NOMO-1 (cell line): ENCODE measurements at regions not wholly inside any gene's neighbourhood (a gene's known extent, or its start where the extent isn't known, plus 50 kb on each side); places are given as distances from the start of the nearest gene placed in this dataset.

Experiments used
- DNase-seq, 2 experiments: peaks; one replicate each; lab custom pipeline; 2025; ENCODE audit not compliant: unreplicated experiment in 2 of 2; lab: John Stamatoyannopoulos, UW

DNA sequence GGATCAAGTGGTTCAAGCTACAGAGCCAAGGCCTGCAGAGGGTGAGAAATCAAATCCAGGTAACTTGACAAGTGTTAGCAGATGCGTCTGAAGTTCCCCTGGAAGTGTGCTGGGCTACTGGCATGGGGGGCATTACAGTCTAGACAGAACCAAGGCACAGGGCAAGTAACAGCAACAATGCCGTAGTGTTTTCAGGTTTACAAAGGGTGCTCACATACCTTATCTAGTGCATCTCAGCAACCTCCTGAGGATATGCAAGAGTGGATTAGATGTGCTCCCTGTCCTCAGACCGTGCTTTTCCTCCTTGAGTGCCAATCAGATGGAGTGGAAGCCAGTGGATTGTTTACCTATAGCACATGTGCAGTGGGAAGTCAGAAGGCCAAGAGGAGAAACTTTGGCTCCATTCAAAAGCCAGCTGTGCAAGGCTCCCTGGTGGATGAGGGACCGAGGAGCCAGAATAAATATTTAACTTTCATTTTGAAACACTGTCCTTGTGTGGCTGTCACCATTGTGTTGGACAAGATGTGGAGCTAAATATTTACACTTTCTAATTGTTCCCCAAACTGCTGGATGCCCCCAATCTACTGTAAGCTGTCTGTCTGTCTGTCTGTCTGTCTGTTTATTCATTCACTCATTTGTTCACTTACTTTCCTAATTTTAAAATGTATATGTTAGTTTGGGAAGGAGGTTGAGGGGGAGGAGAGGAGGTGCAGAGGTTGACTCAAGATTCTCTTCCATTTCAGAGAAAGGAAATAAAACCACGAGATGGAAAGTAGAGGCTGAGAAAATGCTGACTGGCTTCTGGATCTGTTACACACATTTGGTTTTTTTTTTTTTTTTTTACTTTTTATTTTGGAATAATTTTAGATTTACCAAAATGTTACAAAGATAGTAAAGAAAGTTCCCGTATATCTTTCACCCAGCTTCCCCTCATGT, 184.0 kb upstream of the PARP11 start:
- DNase-seq, result no peak

DNA sequence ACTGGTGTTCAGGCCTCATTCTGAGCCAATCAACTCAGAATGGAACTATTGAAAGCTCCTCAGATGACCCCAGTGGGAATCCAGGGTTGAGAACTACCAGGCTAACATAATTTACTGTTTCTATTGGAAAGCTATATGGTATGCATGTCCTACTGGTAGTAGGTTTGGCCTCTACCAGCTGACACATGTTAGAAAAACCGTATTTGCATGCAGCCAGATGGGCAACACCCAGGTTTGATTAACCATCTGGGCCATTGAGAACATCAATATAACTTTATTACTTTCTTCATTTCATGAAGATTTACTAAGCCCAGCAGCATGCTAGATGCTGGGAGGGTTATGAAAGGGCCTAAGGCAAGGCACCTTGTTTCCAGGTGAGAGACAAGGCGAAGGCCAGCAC, 181.4 kb upstream of the PARP11 start:
- no peak for DNase-seq

DNA sequence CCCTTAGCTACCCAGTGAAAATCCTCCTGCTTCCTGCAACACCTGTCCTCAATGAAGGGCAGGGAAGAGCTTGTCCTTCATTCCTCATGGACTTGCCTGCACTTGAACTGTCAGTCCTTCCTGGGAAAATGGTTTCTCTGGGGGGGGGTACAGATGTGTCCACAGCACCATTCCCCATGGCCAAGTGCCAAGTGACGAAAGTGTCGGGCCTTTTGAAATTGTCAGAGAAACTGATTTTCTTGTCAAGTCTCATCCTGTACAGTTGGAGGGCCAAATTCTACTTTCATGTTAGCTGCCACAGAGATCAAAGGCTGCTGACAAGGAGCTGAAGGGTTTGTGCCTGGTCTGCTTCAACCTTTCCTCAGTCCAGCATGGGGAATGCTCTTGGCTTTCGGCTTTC, 179.5 kb upstream of the PARP11 start:
- no peak for DNase-seq

DNA sequence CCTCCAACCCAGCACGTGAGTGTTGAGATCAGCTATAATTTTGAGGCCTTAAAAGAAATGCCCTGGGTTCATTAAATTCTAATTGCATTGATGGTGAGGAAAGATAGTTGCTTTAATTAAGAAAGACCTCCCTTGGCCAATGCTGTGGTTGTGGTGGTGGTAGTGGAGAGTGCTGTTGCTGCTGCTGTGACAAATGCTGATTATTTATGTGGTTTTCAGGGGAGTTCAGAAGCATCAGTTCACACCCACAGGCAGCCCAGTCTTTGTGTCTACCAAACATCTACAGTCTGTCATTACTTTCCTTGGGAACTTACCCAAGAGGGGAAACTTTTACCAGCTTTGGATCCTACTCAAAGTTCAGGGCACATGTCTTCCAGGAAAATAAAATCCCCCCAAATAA, 178.4 kb upstream of the PARP11 start:
- DNase-seq, result no peak

DNA sequence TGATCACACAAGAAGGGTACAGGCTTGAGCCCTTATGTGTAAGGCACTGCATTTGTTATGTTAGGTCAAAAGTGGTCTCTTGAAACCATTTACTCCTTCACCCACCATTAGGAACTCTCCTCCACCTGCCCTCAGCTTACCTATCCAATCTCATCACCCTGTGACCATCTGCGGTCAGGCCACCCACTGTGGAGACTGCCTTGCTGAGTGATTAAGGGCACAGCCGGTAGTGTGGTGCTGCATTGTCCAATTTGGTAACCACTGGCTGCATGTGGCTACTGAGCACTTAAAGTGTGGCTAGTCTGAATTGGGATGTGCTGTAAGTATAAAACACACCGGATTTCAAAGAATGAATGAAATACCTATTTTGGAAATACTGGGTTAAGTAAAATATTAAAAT, 177.1 kb upstream of the PARP11 start:
- DNase-seq, result no peak

DNA sequence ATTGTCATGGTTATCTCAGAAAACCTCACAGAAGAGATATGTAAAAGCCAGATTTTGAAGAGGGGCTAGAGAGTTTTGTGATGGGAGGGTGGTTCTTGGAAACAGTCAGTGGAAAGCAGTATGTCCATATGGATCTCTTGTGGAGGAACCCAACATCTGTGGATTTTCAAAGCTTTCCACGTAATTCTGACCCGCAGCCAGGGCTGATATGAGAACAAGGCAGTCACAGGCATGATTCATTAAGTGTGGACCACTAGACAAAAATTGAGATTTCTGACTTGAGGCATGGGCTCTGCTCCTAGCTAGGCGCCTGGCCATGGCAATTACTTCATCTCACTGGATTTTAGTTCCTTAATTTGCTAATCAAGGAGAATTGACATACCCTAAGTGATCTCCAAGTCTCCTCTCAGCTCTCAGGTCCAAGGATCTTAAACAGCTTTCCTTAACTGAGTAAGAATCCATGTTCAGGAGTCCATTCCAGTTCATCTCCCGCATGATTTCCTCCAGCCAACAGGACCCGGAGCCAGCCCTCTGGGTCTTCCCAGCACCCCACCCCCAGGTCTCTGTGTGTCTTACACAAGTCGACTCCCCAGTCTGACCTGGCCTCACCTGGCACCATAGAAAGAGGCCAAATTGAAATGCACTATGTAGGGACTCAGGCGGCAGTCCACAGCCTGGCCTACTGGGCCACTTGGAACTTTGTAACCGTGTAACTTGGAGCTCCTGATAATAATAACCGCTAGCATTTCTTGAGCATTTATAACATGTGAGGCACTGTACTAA, 176.3 kb upstream of the PARP11 start:
- DNase-seq, result no peak

DNA sequence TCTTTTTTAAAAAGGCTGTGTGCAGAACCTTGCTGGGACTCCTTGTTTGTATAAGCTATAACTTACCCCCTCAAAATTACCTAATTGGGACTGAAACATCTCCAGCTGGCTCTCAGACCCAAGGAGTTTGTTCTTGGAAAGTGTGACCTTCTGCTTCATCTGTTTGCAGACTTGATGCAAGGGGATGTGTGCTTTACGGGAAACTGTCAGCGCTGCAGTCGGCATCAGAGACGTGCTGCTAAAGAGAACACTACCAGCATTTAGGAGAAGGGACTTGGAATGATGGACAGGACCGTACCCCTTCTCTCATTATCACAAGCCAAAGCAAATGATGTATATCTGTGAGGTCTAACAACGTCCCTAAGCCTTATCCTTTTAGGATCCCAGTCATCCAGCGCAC, 174.2 kb upstream of the PARP11 start:
- DNase-seq, result no peak

DNA sequence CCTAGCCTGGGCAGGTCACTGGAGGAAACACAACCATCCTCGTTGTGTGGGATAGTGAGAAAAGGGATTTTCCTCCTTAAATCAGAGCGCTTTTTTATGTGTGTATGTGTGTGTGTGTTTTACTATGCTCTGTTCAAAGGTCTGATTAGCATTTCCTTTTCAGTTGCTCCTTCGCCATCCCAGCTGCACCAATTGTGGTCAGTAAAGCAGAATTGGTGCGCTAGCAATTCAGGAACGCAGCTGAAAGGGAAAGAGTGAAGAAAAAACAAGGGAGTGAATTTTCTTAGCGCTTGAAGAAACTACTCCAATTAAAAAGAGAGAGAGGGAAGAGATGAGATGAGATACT, 173.3 kb upstream of the PARP11 start:
- no peak for DNase-seq

DNA sequence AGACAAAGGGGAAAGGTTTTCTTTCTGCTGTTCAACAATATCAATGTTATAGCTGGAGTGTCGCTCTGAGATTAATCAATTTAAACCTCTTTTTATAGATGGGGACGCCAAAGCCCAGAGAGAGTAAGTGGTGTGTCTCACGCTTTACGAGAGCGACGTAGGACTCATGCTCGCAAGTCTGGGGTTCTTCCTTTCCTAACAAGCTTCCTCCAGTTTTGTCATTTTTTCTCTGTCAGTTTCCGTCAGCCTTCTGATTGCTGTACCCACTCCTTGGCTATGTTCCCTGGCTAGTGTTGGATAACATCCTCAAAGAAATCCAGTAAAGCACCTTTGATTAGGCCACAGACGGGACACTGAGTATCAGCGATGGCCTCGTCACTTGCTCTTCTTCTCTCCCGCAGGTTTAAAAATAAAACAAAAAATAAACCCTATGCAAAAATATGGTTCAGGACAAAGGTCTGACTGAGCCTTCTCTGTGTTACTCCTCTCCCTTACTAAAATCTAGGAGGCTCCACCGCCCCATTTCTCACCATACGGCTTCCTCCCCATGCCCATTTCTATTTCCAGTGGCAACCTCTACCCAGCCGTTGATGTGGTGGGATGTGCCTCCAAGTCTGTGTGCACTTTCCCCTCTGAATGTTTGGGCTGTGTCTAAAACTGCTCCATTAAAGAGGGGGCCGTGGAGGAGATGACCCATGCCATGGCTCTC, 172.7 kb upstream of the PARP11 start:
- DNase-seq, result no peak

DNA sequence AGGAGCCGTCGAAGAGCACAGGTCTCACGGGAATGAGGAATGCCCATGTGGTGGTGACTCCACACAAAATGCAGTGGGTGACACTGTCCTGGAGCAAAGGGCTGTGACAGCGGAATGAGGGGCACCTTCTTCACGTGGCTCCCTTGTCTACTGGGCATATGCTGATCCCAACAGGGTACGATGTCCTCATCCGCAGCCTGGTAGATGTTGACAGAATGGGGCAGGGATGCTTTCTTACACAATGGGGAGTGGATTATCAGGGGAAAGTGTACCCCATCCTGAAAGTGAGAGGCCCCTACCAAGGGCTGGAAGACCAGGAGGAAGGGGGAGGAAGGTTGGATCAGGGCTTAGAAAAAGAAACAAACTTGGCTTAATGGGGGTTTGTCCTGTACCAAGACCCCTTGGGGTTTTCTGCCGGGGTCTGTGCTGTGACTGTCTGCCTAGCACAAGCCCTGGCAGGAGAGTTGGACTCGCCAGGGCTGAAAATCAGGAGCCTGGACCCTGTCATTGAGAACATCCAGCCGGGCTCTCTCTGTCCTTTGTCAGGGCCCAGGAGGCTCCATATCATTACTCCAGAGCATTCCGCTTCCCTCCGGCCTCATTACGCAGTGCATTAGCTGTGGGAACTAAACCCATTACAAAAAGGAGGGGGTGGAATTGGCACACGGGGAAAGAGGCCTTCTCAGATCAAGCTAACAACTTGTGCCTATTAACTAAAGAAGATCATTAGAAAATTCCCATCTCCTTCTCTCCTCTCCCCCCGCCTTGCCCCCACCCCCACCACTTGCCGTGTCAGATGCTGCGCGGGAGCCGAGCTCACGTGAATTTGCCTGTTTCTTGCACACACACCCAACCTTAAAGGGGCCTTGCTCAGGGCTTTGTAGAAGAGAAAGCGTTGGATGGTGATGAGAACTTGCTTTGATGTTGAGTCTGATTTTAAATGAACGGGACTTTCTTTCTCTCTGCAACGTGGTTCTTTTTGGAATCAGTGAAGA, 171.8 kb upstream of the PARP11 start:
- DNase-seq, result no peak

DNA sequence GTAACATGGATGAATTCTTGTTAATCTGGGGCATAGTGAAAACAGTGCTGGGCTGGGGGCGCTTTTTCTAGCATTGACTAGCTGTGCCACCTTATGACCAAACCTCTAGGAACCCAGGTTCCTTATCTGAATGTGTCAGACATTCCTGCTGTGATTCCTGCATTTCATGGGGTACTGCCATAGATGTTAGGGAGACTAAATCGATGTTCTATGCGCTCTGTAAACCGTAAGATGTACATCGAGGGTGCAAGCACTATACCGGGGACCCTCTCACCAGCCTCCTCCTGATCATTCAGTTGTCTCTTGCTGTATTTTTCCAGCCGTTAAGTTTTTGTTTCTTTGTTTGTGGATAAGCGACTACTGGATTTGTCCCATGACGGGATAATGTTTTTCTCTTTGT, 170.9 kb upstream of the PARP11 start:
- no peak for DNase-seq

DNA sequence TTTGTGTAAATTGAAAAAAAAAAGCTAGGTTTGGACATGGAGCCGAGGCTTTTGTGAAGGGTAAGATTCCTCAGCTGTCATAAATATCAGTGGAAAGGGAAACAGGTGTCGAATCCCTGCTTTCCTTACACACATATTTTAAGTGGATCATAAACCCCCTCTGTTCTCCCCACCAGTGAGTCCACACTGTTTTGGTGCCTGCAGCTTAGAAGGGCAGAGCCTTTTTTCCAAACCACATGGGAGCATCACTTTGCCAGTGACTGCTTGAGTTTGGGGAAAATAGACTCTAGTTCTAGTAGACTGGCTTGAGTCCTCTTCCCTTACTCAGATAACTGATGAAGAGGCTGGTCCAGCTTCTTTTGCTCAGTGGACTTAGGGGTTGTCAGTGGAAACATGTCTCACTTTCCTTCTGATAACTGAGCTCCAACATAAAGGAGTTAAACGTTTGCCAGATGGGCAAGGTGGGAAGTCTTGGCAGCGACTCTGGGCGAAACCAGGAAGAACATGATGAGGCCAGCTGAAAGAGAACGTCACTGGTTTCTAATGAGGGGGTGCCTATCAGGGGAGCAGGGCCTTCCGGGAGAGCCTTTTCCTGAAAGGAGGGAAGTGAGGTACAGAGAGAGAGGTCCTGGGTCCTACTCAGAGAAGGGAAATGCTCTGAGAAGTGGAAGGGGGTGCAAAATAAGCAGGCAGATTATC, 168.1 kb upstream of the PARP11 start:
- no peak for DNase-seq

DNA sequence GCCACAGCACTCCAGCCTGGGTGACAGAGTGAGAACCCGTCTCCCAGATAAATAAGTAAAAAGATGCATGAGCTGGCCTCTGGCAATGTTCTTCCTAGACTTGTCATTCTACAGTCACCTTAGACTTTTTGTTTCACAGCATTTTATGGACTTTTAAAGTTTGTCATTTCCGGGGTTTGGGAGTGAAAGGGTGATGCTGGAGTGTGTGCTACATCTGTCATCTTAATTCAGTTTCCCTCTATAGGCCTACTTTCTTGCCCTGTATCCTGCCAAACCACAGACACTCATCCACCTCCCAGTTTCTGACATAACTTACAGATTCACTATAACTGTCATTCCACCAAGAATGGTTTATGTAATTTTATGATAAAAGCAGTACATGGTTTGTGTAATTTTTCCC, 166.7 kb upstream of the PARP11 start:
- no peak for DNase-seq

DNA sequence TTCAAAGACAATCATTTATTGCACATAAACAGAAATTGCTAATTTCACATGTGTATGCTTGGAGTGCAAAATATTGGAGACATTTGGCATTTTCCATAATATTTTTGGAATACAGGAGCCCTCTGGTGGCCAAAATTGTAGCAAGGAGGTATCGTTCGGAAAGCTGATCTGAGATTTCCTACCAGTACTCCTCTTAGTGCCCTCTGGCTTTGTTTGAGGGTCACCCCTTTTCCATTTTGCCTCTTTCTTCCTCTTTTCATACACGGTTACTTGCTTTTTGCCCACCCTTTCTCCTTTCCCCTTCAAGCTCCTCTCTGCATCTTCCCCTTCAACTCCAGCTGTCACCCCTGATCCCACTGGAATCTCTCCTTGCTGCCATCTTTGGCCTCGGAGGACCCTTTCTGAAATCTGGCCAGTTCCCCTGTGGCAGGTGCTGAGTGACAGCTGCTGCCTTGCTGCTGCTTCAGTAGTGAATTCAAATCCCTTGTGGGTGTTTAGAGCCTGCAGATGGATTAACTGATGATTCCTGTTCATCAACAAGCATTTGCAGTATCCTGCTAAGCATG, 164.6 kb upstream of the PARP11 start:
- DNase-seq, result no peak

DNA sequence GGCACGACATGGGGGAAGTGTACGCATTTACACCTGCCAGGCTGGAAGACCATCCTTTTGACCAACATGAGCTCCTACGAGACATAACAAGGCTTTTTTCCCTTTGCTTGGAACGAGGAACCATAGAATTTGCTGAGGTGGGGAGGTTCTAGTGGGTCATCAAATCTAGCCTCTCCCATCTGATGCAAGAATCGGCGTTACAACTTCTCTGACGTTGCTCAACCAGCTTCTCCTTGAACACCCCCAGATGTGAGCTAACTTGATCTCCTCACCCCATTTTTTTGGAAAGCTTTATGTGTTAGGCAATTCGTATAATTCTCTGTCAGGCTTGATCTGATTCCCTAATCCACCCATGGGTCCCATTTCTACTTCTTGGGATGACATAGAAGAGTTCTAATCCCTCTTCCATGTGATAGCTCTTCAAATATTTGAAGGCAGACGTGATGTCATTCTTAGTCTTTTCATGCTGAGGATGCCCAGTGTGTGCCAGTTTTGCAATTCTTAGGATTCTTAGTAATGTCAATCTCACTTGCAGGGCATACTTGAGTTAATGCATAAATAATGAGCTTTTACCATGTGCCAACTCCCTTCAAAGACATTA, 163.6 kb upstream of the PARP11 start:
- DNase-seq, result no peak

DNA sequence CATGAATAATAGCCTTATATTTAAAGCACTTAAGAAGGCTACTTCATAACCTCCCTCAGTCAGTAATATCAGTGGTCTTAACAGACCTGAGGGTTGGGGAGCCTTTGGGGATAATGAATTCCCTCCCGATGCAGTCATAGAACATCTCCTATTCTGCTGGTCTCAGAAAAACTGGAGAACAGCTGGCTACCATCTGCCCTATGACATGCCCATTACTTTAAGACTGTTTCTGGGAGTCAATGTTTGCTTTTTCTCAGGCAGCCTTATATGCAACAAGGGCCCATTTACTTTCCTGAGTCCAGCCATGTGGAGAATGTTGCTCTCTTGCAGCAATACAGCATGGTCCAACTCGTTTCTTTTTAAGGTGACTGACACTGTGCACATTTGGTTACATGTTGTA, 161.7 kb upstream of the PARP11 start:
- DNase-seq, result no peak

DNA sequence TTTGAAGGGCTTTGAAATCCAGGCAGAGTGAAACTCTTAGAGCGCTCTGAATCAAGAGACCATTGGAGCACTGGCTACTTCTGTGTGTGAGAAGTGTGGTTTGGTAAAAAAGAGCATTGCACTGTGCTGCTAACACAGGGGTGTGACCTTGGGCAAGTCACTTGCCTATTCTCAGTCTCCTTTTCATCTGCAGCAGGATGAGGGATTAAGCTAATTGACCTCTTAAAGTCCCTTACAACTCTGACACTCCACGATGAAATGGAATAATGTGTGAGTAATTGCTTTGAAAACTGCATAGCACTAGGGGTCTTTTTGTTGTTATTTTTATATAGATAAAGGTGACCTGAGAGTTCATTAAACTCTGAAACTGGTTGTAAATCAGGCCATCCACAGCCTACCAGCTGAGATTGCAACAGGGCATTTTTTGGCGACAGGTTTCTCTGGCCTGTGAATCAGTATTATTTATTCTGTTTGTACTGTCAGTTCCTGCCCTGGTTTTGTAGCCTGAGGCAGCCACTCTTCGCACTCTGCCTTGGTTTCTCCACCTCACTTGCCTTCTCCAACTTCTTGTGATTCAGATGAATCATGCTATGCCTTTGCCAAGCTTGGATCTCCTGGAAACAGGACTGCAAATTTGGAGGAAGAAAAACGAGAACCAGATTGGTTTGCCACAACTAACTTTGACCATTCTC, 159.9 kb upstream of the PARP11 start:
- no peak for DNase-seq

DNA sequence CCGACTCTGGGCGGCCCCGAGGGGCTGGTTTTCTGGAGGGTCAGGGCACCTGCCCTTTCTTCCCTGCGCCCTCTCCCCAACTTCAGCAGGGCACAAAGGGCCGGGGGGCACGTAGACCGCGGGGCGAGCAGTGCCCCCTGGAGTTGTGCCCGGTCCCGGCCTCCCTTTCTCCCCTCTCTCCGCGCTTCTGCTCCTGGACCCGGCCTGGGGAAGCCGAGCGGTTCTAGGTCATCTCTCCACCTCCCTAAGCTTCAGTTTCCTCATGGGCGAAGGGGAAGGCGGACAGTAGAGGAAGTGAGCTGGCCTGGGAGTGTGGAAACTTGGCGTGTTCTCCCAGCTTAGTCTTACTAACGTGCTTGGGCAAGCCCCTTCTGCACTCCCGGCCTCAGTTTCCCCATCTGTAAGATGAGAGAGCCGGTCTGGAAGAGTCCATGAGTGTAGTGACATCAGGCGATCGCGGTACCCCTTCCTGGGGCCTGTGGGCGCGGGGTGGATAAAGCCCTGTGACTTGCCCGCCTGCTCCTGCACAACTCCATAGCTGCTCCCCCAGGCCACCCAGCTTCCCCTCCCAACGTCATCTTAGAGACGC, 158.6 kb upstream of the PARP11 start:
- DNase-seq, result no peak
